ENCODE measurements at regions not wholly inside any gene's neighbourhood (a gene's known extent, or its start where the extent isn't known, plus 50 kb on each side); places are given as distances from the start of the nearest gene placed in this dataset.

DNA sequence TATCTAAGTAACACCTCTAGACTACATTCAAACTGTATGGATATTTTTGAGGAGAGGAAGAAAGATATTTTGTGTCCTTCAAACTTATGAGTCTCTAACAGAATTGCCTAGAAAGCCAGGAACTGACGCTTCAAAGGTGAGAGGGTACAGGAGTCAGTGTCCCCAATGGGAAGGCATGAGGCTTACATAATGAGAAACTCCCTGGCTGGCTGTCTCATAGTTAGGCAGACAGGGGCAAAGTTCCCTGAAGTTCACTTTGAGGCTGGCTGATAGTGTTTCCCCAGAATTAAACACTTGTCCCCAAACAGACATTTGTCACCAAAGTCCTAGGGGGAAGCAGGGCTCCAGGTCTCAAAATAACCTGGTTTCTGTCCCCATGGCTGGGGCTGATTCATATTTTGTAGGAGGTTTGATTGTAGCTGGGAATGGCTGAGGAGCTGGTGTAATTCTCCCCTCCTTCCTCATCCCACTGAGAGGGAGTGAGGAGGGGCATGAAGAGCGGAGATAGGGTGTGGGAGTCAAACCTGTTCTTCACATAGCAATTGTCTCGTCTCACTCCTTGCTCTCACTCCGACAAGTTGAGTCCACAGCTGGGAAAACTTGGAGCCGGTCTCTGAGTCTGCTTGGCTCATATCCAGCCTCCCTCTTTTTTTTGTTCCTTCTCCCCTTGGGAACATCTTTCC lies 56.4 kb upstream of the CISTR start:
- POLR2A ChIA-PET = no interaction called here
- Histone ChIP-seq H2AFZ (ENCODE audit: low read depth, low read length) (no peak overlapping the region), H3K4me3 (replicated peaks in 1 of 3; ENCODE audit: insufficient read depth in 1 of 3, low read depth in 1 of 3, low read length in 3 of 3) (no peak overlapping the region), H3K79me2 (ENCODE audit: control insufficient read depth, insufficient read depth, low read length) (no peaks in the 10 kb centered on the region), H3K9ac (replicated peaks; ENCODE audit: extremely low read depth, insufficient read depth, low read length) (no peak overlapping the region), H3K4me2 (ENCODE audit: insufficient read depth, low read length) (no peak overlapping the region), H3K9me1 (replicated peaks; ENCODE audit: control insufficient read depth, extremely low read depth, insufficient read depth, low read length) (no peaks in the 10 kb centered on the region), H3K36me3 (ENCODE audit: control insufficient read depth in 2 of 2, extremely low read depth in 1 of 2, insufficient read depth in 2 of 2, low read length in 2 of 2) (no peaks in the 10 kb centered on the region), H3K4me1 (ENCODE audit: control insufficient read depth, extremely low read depth, insufficient read depth, low read length) (no peaks in the 10 kb centered on the region), H3K9me3 (replicated peaks; ENCODE audit: control insufficient read depth, insufficient read depth, low read length) (no peaks in the 10 kb centered on the region), H4K20me1 (replicated peaks; ENCODE audit: control insufficient read depth, extremely low read depth, insufficient read depth, low read length) (no peaks in the 10 kb centered on the region), H3K27me3 (ENCODE audit: control insufficient read depth in 2 of 2, insufficient read depth in 2 of 2, low read length in 2 of 2) (peaks cover 29 to 38% of the 10 kb centered on the region in 2 experiments), H3K27ac (ENCODE audit: insufficient read depth, low read depth, low read length) (no peak overlapping the region)
- TF ChIP-seq POLR2AphosphoS5 (IDR thresholded peaks at IDR 0.05; ENCODE audit: insufficient read depth, low read depth, low read length) (no peak), POLR2A (IDR thresholded peaks at IDR 0.05; ENCODE audit: low read depth, low read length) (no peak), GATA2 (IDR thresholded peaks at IDR 0.05; ENCODE audit: insufficient read depth, insufficient read length, low read depth, low read length) (no peak), FOS (IDR thresholded peaks at IDR 0.05; ENCODE audit: borderline replicate concordance, insufficient read depth, low read length) (no peak), EZH2 (IDR thresholded peaks at IDR 0.05; ENCODE audit: borderline replicate concordance, low read depth, low read length, severe bottlenecking) (no peak)
- TF ChIP-seq, protein P1, sequence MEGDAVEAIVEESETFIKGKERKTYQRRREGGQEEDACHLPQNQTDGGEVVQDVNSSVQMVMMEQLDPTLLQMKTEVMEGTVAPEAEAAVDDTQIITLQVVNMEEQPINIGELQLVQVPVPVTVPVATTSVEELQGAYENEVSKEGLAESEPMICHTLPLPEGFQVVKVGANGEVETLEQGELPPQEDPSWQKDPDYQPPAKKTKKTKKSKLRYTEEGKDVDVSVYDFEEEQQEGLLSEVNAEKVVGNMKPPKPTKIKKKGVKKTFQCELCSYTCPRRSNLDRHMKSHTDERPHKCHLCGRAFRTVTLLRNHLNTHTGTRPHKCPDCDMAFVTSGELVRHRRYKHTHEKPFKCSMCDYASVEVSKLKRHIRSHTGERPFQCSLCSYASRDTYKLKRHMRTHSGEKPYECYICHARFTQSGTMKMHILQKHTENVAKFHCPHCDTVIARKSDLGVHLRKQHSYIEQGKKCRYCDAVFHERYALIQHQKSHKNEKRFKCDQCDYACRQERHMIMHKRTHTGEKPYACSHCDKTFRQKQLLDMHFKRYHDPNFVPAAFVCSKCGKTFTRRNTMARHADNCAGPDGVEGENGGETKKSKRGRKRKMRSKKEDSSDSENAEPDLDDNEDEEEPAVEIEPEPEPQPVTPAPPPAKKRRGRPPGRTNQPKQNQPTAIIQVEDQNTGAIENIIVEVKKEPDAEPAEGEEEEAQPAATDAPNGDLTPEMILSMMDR (IDR thresholded peaks at IDR 0.05; ENCODE audit: extremely low read depth in 1 of 2, insufficient read depth in 1 of 2, low read depth in 1 of 2, low read length in 2 of 2) = no peak
- FAIRE-seq (no peak), DNase-seq (ENCODE audit: low read depth, low spot score) (no peak)
- no TSS peak for BruUV-seq (replicated peaks)
- dilution Hi-C loops (cut with MboI; ENCODE audit: extremely low pct_ligation_motif_present, low sequenced_read_pairs) (no loop called here), intact Hi-C loops (cut with micrococcal nuclease) (no loop called here)
- CTCF ChIA-PET = no interaction called here
